GM12878 (cell line): ENCODE measurements at regions not wholly inside any gene's neighbourhood (a gene's known extent, or its start where the extent isn't known, plus 50 kb on each side); places are given as distances from the start of the nearest gene placed in this dataset.
A peak's percentile ranks its signal among the peaks of the same experiment; 100 is the strongest.

ENCODE experiments used
- ATAC-seq: fragments of 200-7000 bp; cut with Tn5 transposase; 3 replicates; pipeline ENCODE4 v1.9.1; 2020; ENCODE audit warnings: mild to moderate bottlenecking, moderate library complexity
- BruUV-seq: library from RNA; stranded (reverse); fragments of 400-500 nt; replicated peaks from 2 replicates; lab custom pipeline; 2021; lab: Mats Ljungman, UMichigan
- CTCF ChIA-PET: fragments of 300-600 bp; sonication (Branson Sonifier 250); formaldehyde crosslinking; extraction: SDS; loops from one replicate; lab custom pipeline; 2021; ENCODE audit warnings: inconsistent platforms; lab: Yijun Ruan, JAX
- POLR2A ChIA-PET: fragments of 350-600 bp; formaldehyde crosslinking; extraction: SDS; loops from one replicate; lab custom pipeline; 2021; ENCODE audit warnings: inconsistent platforms; lab: Charles Lee
- RAD21 ChIA-PET: fragments of 300-600 bp; sonication (Branson Sonifier 250); formaldehyde crosslinking; loops from one replicate; lab custom pipeline; 2023; ENCODE audit warnings: antibody characterized with exemption; ENCODE audit not compliant: unreplicated experiment; lab: Charles Lee
- SMC1A ChIA-PET: fragments of 300-600 bp; sonication (Branson Sonifier 250); formaldehyde crosslinking; loops from one replicate; lab custom pipeline; 2023; ENCODE audit not compliant: unreplicated experiment, uncharacterized antibody; lab: Charles Lee
- DNase-seq: peaks from one replicate; pipeline ENCODE4 v3.0.0-alpha.2; 2011; ENCODE audit warnings: low read depth, low spot score
- FAIRE-seq: peaks from 3 replicates; lab custom pipeline; 2011; peaks lifted over from hg19 to GRCh38; lab: Jason Lieb, UNC
- H2AFZ ChIP-seq: 2 replicates; pipeline ENCODE4 v1.6.0; 2011; ENCODE audit warnings: low read depth, low read length, control low read depth; ENCODE audit not compliant: control insufficient read depth
- H3K27ac ChIP-seq: 2 replicates; pipeline ENCODE4 v1.5.1; 2011; ENCODE audit warnings: control low read depth; ENCODE audit not compliant: control insufficient read depth, insufficient read depth
- H3K27me3 ChIP-seq, 2 experiments: replicated peaks in 1 of 2; 2 replicates each; pipeline versions ENCODE4 v1.6.0 to v1.6.1; 2011; ENCODE audit warnings: low read length in 1 of 2; ENCODE audit not compliant: control insufficient read depth in 2 of 2, insufficient read depth in 2 of 2
- H3K36me3 ChIP-seq, 2 experiments: 2 replicates each; pipeline ENCODE4 v1.5.1; 2011; ENCODE audit warnings: low read length in 1 of 2; ENCODE audit not compliant: control insufficient read depth in 2 of 2, insufficient read depth in 2 of 2
- H3K4me1 ChIP-seq: 2 replicates; pipeline ENCODE4 v1.6.1; 2011; ENCODE audit warnings: mild to moderate bottlenecking, low read length, moderate library complexity, mixed read lengths; ENCODE audit not compliant: control insufficient read depth, insufficient read depth
- H3K4me2 ChIP-seq: 2 replicates; pipeline ENCODE4 v1.6.0; 2011; ENCODE audit warnings: control low read depth; ENCODE audit not compliant: control insufficient read depth, insufficient read depth
- H3K4me3 ChIP-seq: fragments of 200-600 bp; sonication (generic); 2 replicates; pipeline ENCODE4 v1.5.1; 2016
- H3K79me2 ChIP-seq: 2 replicates; pipeline ENCODE4 v1.6.0; 2011; ENCODE audit warnings: low read length; ENCODE audit not compliant: control insufficient read depth, insufficient read depth
- H3K9ac ChIP-seq: 2 replicates; pipeline ENCODE4 v1.8.0; 2011; ENCODE audit warnings: low read length, control low read depth, mixed read lengths; ENCODE audit not compliant: control insufficient read depth, insufficient read depth
- H3K9me3 ChIP-seq: replicated peaks from 3 replicates; pipeline ENCODE4 v1.5.1; 2011; ENCODE audit warnings: mild to moderate bottlenecking, low read length; ENCODE audit not compliant: control insufficient read depth, insufficient read depth
- H4K20me1 ChIP-seq: 2 replicates; pipeline ENCODE4 v1.6.0; 2011; ENCODE audit not compliant: control insufficient read depth, insufficient read depth
- ATF7 ChIP-seq: fragments of 450-650 bp; IDR thresholded peaks from 2 replicates; pipeline ENCODE4 v1.6.1; 2016; ENCODE audit warnings: low read depth, mild to moderate bottlenecking
- CHD2 ChIP-seq: IDR thresholded peaks from 2 replicates; pipeline ENCODE4 v1.6.1; 2011; ENCODE audit warnings: low read depth, low read length, improper control_type of control experiment, borderline replicate concordance
- PAX8 ChIP-seq: fragments of 450-650 bp; IDR thresholded peaks from 2 replicates; pipeline ENCODE4 v1.6.1; 2017; ENCODE audit warnings: mild to moderate bottlenecking, moderate library complexity
- PML ChIP-seq: IDR thresholded peaks from 2 replicates; pipeline ENCODE4 v1.6.1; 2012; ENCODE audit warnings: low read length, inconsistent platforms
- WGBS: methylation state at CpG from one replicate; pipeline ENCODE4 v1.1.6; 2016; ENCODE audit warnings: low lambda C conversion rate; ENCODE audit not compliant: insufficient replicate concordance, insufficient coverage; ENCODE audit errors: missing lambda C conversion rate; 5-methylcytosine and 5-hydroxymethylcytosine counted together
- in situ Hi-C: fragments of 300-500 bp; cut with MboI; formaldehyde crosslinking; loops from 9 replicates; pipeline ENCODE4 v1.14.3; 2018; ENCODE audit warnings: mixed read lengths
- intact Hi-C: fragments of 100-400 bp; cut with micrococcal nuclease; formaldehyde crosslinking; loops from one replicate; pipeline ENCODE4 v1.14.2; 2022; ENCODE audit not compliant: unreplicated experiment

- intact Hi-C loops = loop anchor here (5.0 to 10.0 kb wide), 4 partner anchors 114 to 1682 kb away; partner anchors contain the start of gene CITED2
- CTCF ChIA-PET = interaction anchor here (0.9 to 4.2 kb wide), 16 partner anchors 10 to 1036 kb away, joined by 3 to 35 read pairs (median 4); partner anchors contain the start of gene CITED2
- no peaks in the 10 kb centered on the region for H3K79me2 ChIP-seq
These were observed 508.7 kb upstream of the CITED2 start for GRCh38 chr6:139882977-139883728.

GRCh38 chr6:139882234-139882633 lies 507.8 kb upstream of the CITED2 start:
- H3K79me2 ChIP-seq = no peaks in the 10 kb centered on the region
- no peak overlapping the region for H3K4me2 ChIP-seq
- POLR2A ChIA-PET = no interaction called here
- H3K4me1 ChIP-seq = peaks cover 12% of the 10 kb centered on the region
- H4K20me1 ChIP-seq = no peaks in the 10 kb centered on the region
- RAD21 ChIA-PET = interaction anchor here (0.9 to 3.9 kb wide), 8 partner anchors 16 to 513 kb away, joined by 3 to 24 read pairs (median 8); partner anchors contain the start of gene CITED2
- DNase-seq (no peak), FAIRE-seq (no peak)
- no peaks in the 10 kb centered on the region for H3K9me3 ChIP-seq
- H3K4me3 ChIP-seq = no peak overlapping the region
- H3K27ac ChIP-seq = no peak overlapping the region
- no TSS peak for BruUV-seq
- H3K27me3 ChIP-seq = no peaks in the 10 kb centered on the region
- TF ChIP-seq PML (no peak), PAX8 (no peak)
- TF ChIP-seq, all 136 proteins: peak for 0
- no peak overlapping the region for H2AFZ ChIP-seq
- ATAC-seq = no peak
- no peaks in the 10 kb centered on the region for H3K36me3 ChIP-seq
- WGBS = 36% methylated on average over 6 of the region's 6 CpGs
- no peak overlapping the region for H3K9ac ChIP-seq
- intact Hi-C loops = loop anchor here (5.0 to 10.0 kb wide), 4 partner anchors 115 to 1683 kb away; partner anchors contain the start of gene CITED2
- CTCF ChIA-PET = interaction anchor here (0.6 to 4.2 kb wide), 18 partner anchors 11 to 512 kb away, joined by 3 to 35 read pairs (median 4); partner anchors contain the start of gene CITED2
- in situ Hi-C loops = no loop called here
- SMC1A ChIA-PET = interaction anchor here (0.7 to 4.8 kb wide), 26 partner anchors 9 to 1225 kb away, joined by 3 to 25 read pairs (median 3); partner anchors contain the start of gene CITED2

More at GRCh38 chr6:139882977-139883728, 508.7 kb upstream of the CITED2 start:
- 21% methylated on average over 3 of the region's 3 CpGs for WGBS
- no peaks in the 10 kb centered on the region for H3K36me3 ChIP-seq
- no peak for DNase-seq
- SMC1A ChIA-PET = interaction anchor here (0.7 to 4.8 kb wide), 27 partner anchors 8 to 1224 kb away, joined by 3 to 25 read pairs (median 3); partner anchors contain the start of gene CITED2
- H3K4me3 ChIP-seq = no peak overlapping the region
- peak overlapping the region; percentile 7; the same call in 1 of the 2 replicates for H2AFZ ChIP-seq
- no peaks in the 10 kb centered on the region for H4K20me1 ChIP-seq
- 0 out of 2 replicates have a peak, but pooled peaks have one; percentile 18 for TF ChIP-seq ATF7
- TF ChIP-seq CHD2 = no peak
- POLR2A ChIA-PET = no interaction called here
- RAD21 ChIA-PET = interaction anchor here (0.7 to 3.9 kb wide), 11 partner anchors 15 to 1682 kb away, joined by 3 to 24 read pairs (median 6); partner anchors contain the start of gene CITED2
- no peak overlapping the region; the same call in 1 of the 2 replicates for H3K4me2 ChIP-seq
- no TSS peak for BruUV-seq
- no peak for FAIRE-seq
- H3K9ac ChIP-seq = no peak overlapping the region
- in situ Hi-C loops = no loop called here
- H3K4me1 ChIP-seq = peaks cover 12% of the 10 kb centered on the region
- H3K27ac ChIP-seq = no peak overlapping the region
- ATAC-seq = peak; percentile 67
- no peaks in the 10 kb centered on the region for H3K9me3 ChIP-seq
- H3K27me3 ChIP-seq = no peaks in the 10 kb centered on the region
